Umbilical cord (tissue), 1 donor: ENCODE measurements at regions not wholly inside any gene's neighbourhood (a gene's known extent, or its start where the extent isn't known, plus 50 kb on each side); places are given as distances from the start of the nearest gene placed in this dataset.

Experiments
- DNase-seq: peaks from one replicate; pipeline ENCODE4 v3.0.0-alpha.2; 2015; ENCODE audit warnings: low spot score

GRCh38 chr11:24422376-24422775, 74.5 kb upstream of the LUZP2 start:
- peak; percentile 44 for DNase-seq

GRCh38 chr11:24437123-24437522, 59.7 kb upstream of the LUZP2 start:
- DNase-seq = no peak
